ENCODE measurements at regions not wholly inside any gene's neighbourhood (a gene's known extent, or its start where the extent isn't known, plus 50 kb on each side); places are given as distances from the start of the nearest gene placed in this dataset.

GRCh38 chr1:209427277-209427676 lies 156.2 kb upstream of the CAMK1G start:
- no peak for DNase-seq (ENCODE audit: low read depth)

- no peak for DNase-seq (ENCODE audit: low read depth)
These were observed 155.7 kb upstream of the CAMK1G start for GRCh38 chr1:209427811-209428210.

- DNase-seq (ENCODE audit: low read depth) = no peak
These were observed 155.1 kb upstream of the CAMK1G start for GRCh38 chr1:209428241-209428921.

GRCh38 chr1:209429611-209430010 lies 153.9 kb upstream of the CAMK1G start:
- no peak for DNase-seq (ENCODE audit: low read depth)

GRCh38 chr1:209430107-209430506 lies 153.4 kb upstream of the CAMK1G start:
- no peak for DNase-seq (ENCODE audit: low read depth)

- DNase-seq (ENCODE audit: low read depth) = no peak
These were observed 152.7 kb upstream of the CAMK1G start for GRCh38 chr1:209430821-209431259.

GRCh38 chr1:209431402-209431801 lies 152.1 kb upstream of the CAMK1G start:
- no peak for DNase-seq (ENCODE audit: low read depth)

- DNase-seq (ENCODE audit: low read depth) = no peak
These were observed 151.6 kb upstream of the CAMK1G start for GRCh38 chr1:209431813-209432442.

- no peak for DNase-seq (ENCODE audit: low read depth)
These were observed 151.1 kb upstream of the CAMK1G start for GRCh38 chr1:209432443-209432825.

GRCh38 chr1:209433649-209434031 lies 149.9 kb upstream of the CAMK1G start:
- DNase-seq (ENCODE audit: low read depth) = peak; percentile 24

- DNase-seq (ENCODE audit: low read depth) = peak; percentile 46
These were observed 149.4 kb upstream of the CAMK1G start for GRCh38 chr1:209434066-209434465.

GRCh38 chr1:209434631-209435217 lies 148.8 kb upstream of the CAMK1G start:
- no peak for DNase-seq (ENCODE audit: low read depth)

GRCh38 chr1:209435654-209436566 lies 147.6 kb upstream of the CAMK1G start:
- peak; percentile 80 for DNase-seq (ENCODE audit: low read depth)

- DNase-seq (ENCODE audit: low read depth) = no peak
These were observed 143.7 kb upstream of the CAMK1G start for GRCh38 chr1:209439828-209440227.

GRCh38 chr1:209443361-209443931 lies 140.1 kb upstream of the CAMK1G start:
- DNase-seq (ENCODE audit: low read depth) = no peak

- no peak for DNase-seq (ENCODE audit: low read depth)
These were observed 139.4 kb upstream of the CAMK1G start for GRCh38 chr1:209443975-209444651.

GRCh38 chr1:209444961-209445360 lies 138.6 kb upstream of the CAMK1G start:
- no peak for DNase-seq (ENCODE audit: low read depth)

- no peak for DNase-seq (ENCODE audit: low read depth)
These were observed 137.9 kb upstream of the CAMK1G start for GRCh38 chr1:209445576-209445975.

GRCh38 chr1:209446356-209446755 lies 137.2 kb upstream of the CAMK1G start:
- no peak for DNase-seq (ENCODE audit: low read depth)

GRCh38 chr1:209454340-209454994 lies 129.0 kb upstream of the CAMK1G start:
- DNase-seq (ENCODE audit: low read depth) = no peak

GRCh38 chr1:209455145-209455544 lies 128.4 kb upstream of the CAMK1G start:
- DNase-seq (ENCODE audit: low read depth) = peak; percentile 38

All from EH (cell line).